Endodermal cell (in vitro differentiated cells): ENCODE measurements at regions not wholly inside any gene's neighbourhood (a gene's known extent, or its start where the extent isn't known, plus 50 kb on each side); places are given as distances from the start of the nearest gene placed in this dataset.
A peak's percentile ranks its signal among the peaks of the same experiment; 100 is the strongest.
"Not testable (repeated sequence)": the region's sequence is repeated elsewhere in the genome, so short reads cannot be mapped to it uniquely, and the experiment has no call there.

ENCODE experiments used
- DNase-seq: peaks from one replicate; pipeline ENCODE4 v3.0.0-alpha.2; 2017
- H3K27ac ChIP-seq: 2 replicates; pipeline ENCODE4 v1.5.1; 2013; ENCODE audit warnings: mild to moderate bottlenecking, low read depth, low read length, moderate library complexity
- H3K27me3 ChIP-seq: 2 replicates; pipeline ENCODE4 v1.6.1; 2013; ENCODE audit warnings: mild to moderate bottlenecking, low read length, moderate library complexity; ENCODE audit not compliant: insufficient read depth, control insufficient read depth, poor library complexity, severe bottlenecking
- H3K36me3 ChIP-seq: 2 replicates; pipeline ENCODE4 v1.7.0; 2013; ENCODE audit warnings: mild to moderate bottlenecking, low read length, moderate library complexity; ENCODE audit not compliant: control insufficient read depth, insufficient read depth
- H3K4me1 ChIP-seq: one replicate; pipeline ENCODE4 v1.7.0; 2013; ENCODE audit warnings: low read length; ENCODE audit not compliant: control insufficient read depth, insufficient read depth
- H3K4me3 ChIP-seq: 2 replicates; pipeline ENCODE4 v1.5.1; 2013; ENCODE audit warnings: mild to moderate bottlenecking, low read length, moderate library complexity
- H3K9ac ChIP-seq: 2 replicates; pipeline ENCODE4 v1.6.1; 2013; ENCODE audit warnings: mild to moderate bottlenecking, low read length, moderate library complexity; ENCODE audit not compliant: poor library complexity, severe bottlenecking; ENCODE audit errors: extremely low read depth
- H3K9me3 ChIP-seq: 2 replicates; pipeline ENCODE4 v1.6.1; 2013; ENCODE audit warnings: mild to moderate bottlenecking, low read length, moderate library complexity; ENCODE audit not compliant: control insufficient read depth
- H3K27ac Mint-ChIP-seq: 2 replicates; pipeline ENCODE4 v1.8.0; 2020; ENCODE audit warnings: mixed read lengths
- H3K27me3 Mint-ChIP-seq: 2 replicates; pipeline ENCODE4 v1.8.0; 2021; ENCODE audit warnings: mild to moderate bottlenecking, mixed read lengths; ENCODE audit not compliant: insufficient read depth
- H3K36me3 Mint-ChIP-seq: 2 replicates; pipeline ENCODE4 v1.8.0; 2020; ENCODE audit warnings: low read depth, mixed read lengths
- H3K4me1 Mint-ChIP-seq: 2 replicates; pipeline ENCODE4 v1.8.0; 2020; ENCODE audit warnings: mixed read lengths
- H3K4me3 Mint-ChIP-seq: 2 replicates; pipeline ENCODE4 v1.8.0; 2020; ENCODE audit warnings: mild to moderate bottlenecking, moderate library complexity, mixed read lengths
- H3K9me3 Mint-ChIP-seq: 2 replicates; pipeline ENCODE4 v1.8.0; 2020; ENCODE audit warnings: mild to moderate bottlenecking, mixed read lengths
- WGBS, 2 experiments: methylation state at CpG; one replicate each; pipeline versions ENCODE4 v1.1.5 to v1.1.7; 2013; ENCODE audit warnings: missing lambda C conversion rate in 2 of 2, mixed read lengths in 1 of 2; ENCODE audit not compliant: insufficient coverage in 1 of 2, insufficient read length in 1 of 2; 5-methylcytosine and 5-hydroxymethylcytosine counted together
- TF ChIP-seq, protein P1 (sequence below): fragments of 200-600 bp; sonication (generic); conservative IDR thresholded peaks from 2 replicates; pipeline ENCODE4 v1.5.0; 2021; ENCODE audit warnings: antibody characterized with exemption, mild to moderate bottlenecking

DNA sequence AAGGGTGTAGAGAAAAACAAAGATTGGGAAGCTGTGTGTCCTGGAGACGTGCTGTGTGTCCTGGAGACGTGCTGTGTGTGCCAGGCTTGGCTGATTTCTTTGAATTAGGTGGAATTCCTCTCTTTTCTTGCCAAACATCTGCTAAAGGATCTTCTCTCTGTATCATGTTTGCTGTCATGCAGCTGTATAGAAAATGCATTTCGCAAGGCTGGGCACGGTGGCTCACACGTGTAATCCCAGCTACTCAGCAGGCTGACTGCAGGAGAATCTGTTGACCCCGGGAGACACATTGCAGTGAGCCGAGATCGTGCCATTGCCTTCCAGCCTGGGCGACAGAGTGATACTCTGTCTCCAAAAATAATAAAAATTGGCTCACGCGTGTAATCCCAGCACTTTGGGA is 187.0 kb downstream of the CRLF2 start:
- Mint-ChIP-seq H3K27ac (no peak overlapping the region), H3K36me3 (no peaks in the 10 kb centered on the region), H3K27me3 (no peaks in the 10 kb centered on the region), H3K4me1 (no peaks in the 10 kb centered on the region), H3K9me3 (no peaks in the 10 kb centered on the region), H3K4me3 (no peak overlapping the region)
- Histone ChIP-seq H3K9me3 (peaks cover 11% of the 10 kb centered on the region), H3K27me3 (no peaks in the 10 kb centered on the region), H3K27ac (no peak overlapping the region), H3K4me3 (no peak overlapping the region), H3K9ac (no peak overlapping the region), H3K4me1 (no peaks in the 10 kb centered on the region), H3K36me3 (no peaks in the 10 kb centered on the region)
- DNase-seq, result no peak
- TF ChIP-seq, protein P1, sequence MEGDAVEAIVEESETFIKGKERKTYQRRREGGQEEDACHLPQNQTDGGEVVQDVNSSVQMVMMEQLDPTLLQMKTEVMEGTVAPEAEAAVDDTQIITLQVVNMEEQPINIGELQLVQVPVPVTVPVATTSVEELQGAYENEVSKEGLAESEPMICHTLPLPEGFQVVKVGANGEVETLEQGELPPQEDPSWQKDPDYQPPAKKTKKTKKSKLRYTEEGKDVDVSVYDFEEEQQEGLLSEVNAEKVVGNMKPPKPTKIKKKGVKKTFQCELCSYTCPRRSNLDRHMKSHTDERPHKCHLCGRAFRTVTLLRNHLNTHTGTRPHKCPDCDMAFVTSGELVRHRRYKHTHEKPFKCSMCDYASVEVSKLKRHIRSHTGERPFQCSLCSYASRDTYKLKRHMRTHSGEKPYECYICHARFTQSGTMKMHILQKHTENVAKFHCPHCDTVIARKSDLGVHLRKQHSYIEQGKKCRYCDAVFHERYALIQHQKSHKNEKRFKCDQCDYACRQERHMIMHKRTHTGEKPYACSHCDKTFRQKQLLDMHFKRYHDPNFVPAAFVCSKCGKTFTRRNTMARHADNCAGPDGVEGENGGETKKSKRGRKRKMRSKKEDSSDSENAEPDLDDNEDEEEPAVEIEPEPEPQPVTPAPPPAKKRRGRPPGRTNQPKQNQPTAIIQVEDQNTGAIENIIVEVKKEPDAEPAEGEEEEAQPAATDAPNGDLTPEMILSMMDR, result no peak
- WGBS, 2 experiments, result 84 to 87% methylated on average over 9 to 11 of the region's 11 CpGs

DNA sequence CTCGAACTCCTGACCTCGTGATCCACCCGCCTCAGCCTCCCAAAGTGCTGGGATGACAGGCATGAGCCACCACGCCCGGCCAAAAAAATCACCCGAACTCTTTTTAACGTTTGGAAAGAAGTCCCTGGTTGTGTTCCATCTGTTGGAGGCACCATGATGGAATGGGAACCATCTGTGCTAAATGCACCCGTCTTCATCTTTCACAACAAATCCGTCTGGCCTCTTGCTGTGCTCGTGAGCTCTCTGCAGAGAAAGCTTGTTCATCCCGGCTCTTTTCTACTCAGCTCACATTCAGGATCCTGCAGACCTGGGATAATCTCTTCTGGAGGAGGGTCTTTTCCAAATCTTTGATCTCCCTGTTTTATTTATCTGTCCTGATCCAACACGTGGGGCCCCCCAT is 188.8 kb downstream of the CRLF2 start:
- no peak overlapping the region for H3K27ac Mint-ChIP-seq

DNA sequence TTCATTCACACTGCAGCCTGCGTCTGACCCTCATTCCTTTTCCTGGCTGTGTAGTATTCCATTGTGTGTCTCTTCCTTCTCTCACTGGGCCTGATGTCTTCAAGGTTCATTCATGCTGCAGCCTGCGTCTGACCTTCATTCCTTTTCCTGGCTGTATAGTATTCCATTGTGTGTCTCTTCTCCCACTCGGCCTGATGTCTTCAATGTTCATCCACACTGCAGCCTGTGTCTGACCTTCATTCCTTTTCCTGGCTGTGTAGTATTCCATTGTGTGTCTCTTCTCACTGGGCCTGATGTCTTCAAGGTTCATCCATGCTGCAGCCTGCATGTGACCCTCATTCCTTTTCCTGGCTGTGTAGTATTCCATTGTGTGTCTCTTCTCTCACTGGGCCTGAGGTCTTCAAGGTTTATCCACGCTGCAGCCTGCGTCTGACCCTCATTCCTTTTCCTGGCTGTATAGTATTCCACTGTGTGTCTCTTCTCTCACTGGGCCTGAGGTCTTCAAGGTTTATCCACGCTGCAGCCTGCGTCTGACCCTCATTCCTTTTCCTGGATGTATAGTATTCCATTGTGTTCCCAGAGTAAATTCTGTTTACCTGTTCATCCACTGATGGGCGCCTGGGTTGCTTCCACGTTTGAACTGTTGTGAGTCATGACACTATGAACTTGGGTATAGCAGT is 191.0 kb downstream of the CRLF2 start:
- H3K4me1 ChIP-seq, DNase-seq, H3K4me3 Mint-ChIP-seq, H3K27me3 Mint-ChIP-seq, H3K4me1 Mint-ChIP-seq, H3K27ac ChIP-seq, H3K9ac ChIP-seq, H3K9me3 Mint-ChIP-seq, H3K36me3 Mint-ChIP-seq, H3K27ac Mint-ChIP-seq, H3K27me3 ChIP-seq, H3K36me3 ChIP-seq: not testable (repeated sequence)
- H3K9me3 ChIP-seq, result peaks cover 11% of the 10 kb centered on the region
- 90 to 92% methylated on average over 7 to 9 of the region's 9 CpGs for WGBS, 2 experiments
- peak overlapping the region; percentile 6 for H3K4me3 ChIP-seq

More for the DNA sequence above, 188.8 kb downstream of the CRLF2 start:
- H3K9ac ChIP-seq, result no peak overlapping the region
- Mint-ChIP-seq H3K4me3 (no peak overlapping the region), H3K36me3 (no peaks in the 10 kb centered on the region), H3K27me3 (no peaks in the 10 kb centered on the region), H3K9me3 (no peaks in the 10 kb centered on the region), H3K4me1 (no peaks in the 10 kb centered on the region)
- peaks cover 11% of the 10 kb centered on the region for H3K9me3 ChIP-seq
- DNase-seq, result no peak
- WGBS, 2 experiments, result 75 to 80% methylated on average over 11 to 12 of the region's 12 CpGs
- TF ChIP-seq, protein P1, result no peak
- no peaks in the 10 kb centered on the region for H3K4me1 ChIP-seq
- H3K36me3 ChIP-seq, result no peaks in the 10 kb centered on the region
- H3K27me3 ChIP-seq, result no peaks in the 10 kb centered on the region
- H3K4me3 ChIP-seq, result no peak overlapping the region
- H3K27ac ChIP-seq, result no peak overlapping the region
